ENCODE measurements at regions not wholly inside any gene's neighbourhood (a gene's known extent, or its start where the extent isn't known, plus 50 kb on each side); places are given as distances from the start of the nearest gene placed in this dataset.

DNA sequence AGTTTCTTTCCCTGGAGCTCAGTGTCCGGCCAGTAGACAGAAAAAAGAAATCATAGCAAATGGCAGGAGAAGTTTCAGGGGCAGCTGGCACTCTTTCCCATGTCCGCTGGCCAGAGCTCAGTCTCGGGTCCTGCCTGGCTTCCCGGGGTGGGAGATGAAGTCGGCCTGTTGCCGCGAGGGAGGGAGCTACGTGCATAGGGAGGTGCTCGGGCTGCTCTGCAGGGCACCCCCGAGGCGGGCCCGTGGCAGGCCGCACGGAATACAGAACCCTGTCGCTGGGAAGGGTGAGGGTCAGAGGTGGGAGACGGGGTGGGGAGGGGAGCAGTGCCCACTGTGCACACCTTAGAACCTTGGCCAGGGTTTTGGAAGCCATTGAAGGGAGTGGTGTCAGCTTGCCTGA, 78.3 kb upstream of the FOXF1 start:
- TF ChIP-seq, protein P1, sequence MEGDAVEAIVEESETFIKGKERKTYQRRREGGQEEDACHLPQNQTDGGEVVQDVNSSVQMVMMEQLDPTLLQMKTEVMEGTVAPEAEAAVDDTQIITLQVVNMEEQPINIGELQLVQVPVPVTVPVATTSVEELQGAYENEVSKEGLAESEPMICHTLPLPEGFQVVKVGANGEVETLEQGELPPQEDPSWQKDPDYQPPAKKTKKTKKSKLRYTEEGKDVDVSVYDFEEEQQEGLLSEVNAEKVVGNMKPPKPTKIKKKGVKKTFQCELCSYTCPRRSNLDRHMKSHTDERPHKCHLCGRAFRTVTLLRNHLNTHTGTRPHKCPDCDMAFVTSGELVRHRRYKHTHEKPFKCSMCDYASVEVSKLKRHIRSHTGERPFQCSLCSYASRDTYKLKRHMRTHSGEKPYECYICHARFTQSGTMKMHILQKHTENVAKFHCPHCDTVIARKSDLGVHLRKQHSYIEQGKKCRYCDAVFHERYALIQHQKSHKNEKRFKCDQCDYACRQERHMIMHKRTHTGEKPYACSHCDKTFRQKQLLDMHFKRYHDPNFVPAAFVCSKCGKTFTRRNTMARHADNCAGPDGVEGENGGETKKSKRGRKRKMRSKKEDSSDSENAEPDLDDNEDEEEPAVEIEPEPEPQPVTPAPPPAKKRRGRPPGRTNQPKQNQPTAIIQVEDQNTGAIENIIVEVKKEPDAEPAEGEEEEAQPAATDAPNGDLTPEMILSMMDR (IDR thresholded peaks at IDR 0.05), result no peak
- no peak for TF ChIP-seq POLR2AphosphoS5 (IDR thresholded peaks at IDR 0.05; ENCODE audit: low read depth, low read length)

Data from Panc1 (cell line).